ENCODE measurements at regions not wholly inside any gene's neighbourhood (a gene's known extent, or its start where the extent isn't known, plus 50 kb on each side); places are given as distances from the start of the nearest gene placed in this dataset.
"Not testable (repeated sequence)": the region's sequence is repeated elsewhere in the genome, so short reads cannot be mapped to it uniquely, and the experiment has no call there.

GRCh38 chr9:66601472-66601871, 299.1 kb upstream of the ZNF658 start:
- DNase-seq (ENCODE audit: low spot score): not testable (repeated sequence)

DNA sequence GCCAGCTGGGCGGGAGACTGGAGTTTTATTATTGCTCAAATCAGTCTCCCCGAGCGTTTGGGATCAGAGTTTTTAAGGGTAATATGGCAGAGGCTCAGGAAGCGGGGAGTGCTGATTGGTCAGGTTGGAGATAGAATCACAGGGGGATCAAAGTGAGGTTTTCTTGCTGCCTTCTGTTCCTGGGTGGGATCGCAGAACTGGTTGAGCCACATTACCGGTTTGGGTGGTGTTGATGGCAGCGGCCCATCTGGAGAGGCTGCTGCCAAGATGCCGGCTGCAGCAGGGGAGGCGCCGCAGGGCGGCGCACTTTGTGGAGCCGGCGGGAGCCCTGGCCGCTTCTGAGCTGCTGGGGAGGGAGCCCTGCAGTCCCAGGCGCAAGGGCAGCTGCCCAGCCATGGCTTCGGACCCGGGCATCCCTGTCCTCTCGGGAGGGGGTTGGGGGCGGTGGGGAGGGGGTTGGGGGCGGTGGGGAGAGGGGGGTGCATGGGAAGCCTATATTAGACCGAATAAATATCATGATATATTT, 268.9 kb upstream of the ZNF658 start:
- DNase-seq (ENCODE audit: low spot score): not testable (repeated sequence)

- DNase-seq (ENCODE audit: low spot score): not testable (repeated sequence)
Measured at GRCh38 chr9:66647675-66648074, 252.8 kb upstream of the ZNF658 start.

DNA sequence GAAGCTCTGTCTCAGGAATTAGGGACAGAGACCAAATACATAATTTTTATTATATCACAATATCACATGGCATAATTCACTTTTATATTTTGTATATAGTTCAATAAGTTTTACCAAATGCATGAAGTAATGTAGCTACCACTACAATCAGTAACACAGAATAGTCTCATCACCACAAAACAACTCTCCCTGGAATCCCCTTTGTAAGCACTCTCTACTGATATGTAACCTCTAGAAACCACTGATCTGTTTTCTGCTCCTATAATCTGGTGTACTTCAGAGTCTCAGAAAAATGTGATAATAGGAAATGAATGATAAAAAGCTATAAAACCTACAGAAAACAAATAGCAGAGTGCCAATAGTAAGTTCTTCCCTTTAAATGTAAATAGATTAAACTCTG, 210.3 kb upstream of the ZNF658 start:
- not testable (repeated sequence) for DNase-seq (ENCODE audit: low spot score)

DNA sequence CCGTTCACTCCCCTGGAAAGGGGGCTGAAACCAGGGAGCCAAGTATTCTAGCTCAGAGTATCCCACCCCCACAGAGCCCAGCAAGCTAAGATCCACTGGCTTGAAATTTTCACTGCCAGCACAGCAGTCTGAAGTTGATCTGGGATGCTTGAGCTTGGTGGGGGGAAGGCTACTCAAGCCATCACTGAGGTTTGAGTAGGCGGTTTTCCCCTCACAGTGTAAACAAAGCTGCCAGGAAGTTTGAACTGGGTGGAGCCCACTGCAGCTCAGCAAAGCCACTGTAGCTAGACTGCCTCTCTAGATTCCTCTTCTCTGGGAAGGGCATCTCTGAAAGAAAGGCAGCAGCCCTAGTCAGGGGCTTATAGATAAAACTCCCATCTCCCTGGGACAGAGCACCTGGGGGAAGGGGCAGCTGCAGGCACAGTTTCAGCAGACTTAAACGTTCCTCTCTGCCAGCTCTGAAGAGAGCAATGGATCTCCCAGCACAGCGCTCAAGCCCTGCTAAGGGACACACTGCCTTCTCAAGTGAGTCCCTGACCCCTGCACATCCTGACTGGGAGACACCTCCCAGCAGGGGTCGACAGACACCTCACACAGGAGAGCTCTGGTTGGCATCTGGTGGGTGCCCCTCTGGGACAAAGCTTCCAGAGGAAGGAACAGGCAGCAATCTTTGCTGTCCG, 204.8 kb upstream of the ZNF658 start:
- DNase-seq (ENCODE audit: low spot score): not testable (repeated sequence)

DNA sequence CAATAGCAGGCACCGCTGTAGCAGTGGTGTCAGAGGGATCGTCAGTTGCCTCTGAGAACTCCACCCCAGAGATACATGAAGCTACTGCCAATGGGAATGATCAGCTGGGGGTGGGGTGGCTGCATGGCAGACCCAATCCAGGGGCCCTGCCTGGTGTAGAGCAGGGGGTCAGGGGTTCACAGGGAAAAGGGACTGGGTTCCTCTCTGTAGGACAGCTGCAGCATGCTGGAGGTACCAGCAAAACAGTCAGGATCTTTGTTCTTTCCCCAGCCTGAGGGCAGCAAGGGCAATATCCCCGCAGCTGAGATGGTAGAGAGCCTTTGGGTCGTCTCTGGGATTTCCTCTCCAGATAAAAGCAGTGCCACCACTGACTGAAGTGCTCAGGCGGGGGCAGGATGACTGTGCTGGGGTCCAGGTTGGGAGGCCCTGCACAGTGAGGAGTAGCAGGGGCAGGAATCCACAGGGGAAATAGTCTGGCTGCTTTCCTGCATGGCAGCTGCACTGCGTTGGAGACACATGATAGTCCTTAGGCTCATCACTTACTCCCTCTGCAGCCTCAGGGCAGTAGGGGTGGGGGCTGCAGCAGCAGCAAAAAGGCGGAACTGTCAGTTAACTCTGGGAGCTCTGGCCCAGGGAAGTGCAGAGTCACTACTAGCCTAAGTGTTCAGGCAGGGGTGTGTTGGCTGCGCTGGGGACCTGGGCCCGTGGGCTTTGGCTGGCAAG, 203.0 kb upstream of the ZNF658 start:
- not testable (repeated sequence) for DNase-seq (ENCODE audit: low spot score)

DNA sequence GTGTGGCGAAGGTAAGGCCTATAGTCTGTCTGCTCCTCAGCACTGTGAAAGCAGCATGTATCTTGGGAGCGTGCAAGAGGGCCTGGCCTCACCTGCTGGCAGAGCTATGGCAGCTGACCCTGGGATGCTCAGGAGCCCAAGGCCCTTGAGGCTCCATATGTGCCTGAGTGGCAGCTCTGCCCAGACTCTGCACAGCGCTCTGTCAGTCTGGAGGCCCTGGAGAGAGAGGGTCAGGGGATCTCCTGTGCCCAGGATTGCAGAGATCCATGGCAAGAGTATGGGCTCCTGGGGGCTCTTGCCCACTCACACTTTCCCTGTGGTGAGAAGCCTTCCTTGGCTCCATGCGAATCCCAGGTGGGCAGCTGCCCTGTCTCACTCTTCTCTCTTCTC, 202.5 kb upstream of the ZNF658 start:
- DNase-seq (ENCODE audit: low spot score): not testable (repeated sequence)

- DNase-seq (ENCODE audit: low spot score): not testable (repeated sequence)
Measured at GRCh38 chr9:66701411-66702377, 198.8 kb upstream of the ZNF658 start.

DNA sequence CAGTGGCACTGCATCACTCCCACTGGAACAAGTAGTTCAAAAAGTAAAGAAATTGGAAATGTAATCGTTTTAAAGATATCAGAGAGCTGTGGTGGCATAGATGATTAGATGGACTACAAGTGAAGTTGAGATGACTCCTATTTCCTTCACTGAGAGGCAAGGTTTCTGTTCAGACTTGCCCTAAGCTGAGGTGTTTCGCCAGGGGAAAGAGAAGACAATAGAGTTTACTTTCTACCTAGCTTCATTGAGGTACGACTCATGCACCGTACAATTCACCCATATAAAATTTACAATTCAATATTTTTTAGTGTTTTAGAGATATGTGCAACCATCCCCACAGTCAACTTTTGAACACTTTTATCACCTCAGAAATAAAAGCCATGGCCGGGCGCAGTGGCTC, 189.0 kb upstream of the ZNF658 start:
- DNase-seq (ENCODE audit: low spot score): not testable (repeated sequence)

- DNase-seq (ENCODE audit: low spot score): not testable (repeated sequence)
Measured at GRCh38 chr9:66712870-66713269, 187.7 kb upstream of the ZNF658 start.

GRCh38 chr9:66713552-66713951, 187.0 kb upstream of the ZNF658 start:
- not testable (repeated sequence) for DNase-seq (ENCODE audit: low spot score)

DNA sequence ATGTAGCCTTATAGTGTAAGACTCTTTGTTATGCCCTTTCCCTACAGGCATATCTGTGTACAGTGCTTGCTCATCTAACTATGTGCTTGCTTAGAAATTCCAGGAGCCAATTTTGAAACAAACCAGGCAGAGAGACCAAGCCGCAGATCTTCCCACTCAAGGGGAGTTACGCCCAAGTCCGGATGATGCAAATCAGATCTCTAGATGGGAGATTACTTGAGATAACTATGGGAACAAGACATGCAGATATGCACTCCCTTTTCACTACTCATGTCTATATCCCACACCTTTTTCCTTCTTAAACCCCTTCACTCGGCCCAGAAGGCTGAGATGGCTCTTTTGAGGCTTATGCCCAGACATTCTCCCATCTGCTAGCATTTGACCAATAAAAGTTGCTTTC, 179.7 kb upstream of the ZNF658 start:
- DNase-seq (ENCODE audit: low spot score): not testable (repeated sequence)

- DNase-seq (ENCODE audit: low spot score): not testable (repeated sequence)
Measured at GRCh38 chr9:66727540-66727939, 173.0 kb upstream of the ZNF658 start.

GRCh38 chr9:66736686-66737085, 163.8 kb upstream of the ZNF658 start:
- not testable (repeated sequence) for DNase-seq (ENCODE audit: low spot score)

- DNase-seq (ENCODE audit: low spot score): not testable (repeated sequence)
Measured at GRCh38 chr9:66738418-66738817, 162.1 kb upstream of the ZNF658 start.

DNA sequence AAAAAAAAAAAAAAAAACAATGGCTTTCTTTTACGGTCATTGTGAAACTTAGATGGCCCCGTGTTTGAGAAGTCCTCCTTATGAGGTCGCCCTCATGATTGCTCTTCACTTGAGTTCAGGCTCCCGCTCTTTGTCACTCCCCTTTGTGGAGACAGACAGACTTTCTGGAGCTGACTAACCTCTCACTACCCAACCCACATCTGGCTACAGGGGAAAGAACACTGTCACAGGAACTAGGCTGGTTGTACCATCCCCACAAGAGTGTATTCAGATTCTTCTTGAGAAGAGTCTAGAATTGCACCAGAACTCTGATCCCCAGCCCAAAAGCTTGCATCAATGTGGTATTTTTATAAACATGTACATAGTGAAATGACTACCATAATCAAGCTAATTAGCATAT, 160.4 kb upstream of the ZNF658 start:
- DNase-seq (ENCODE audit: low spot score): not testable (repeated sequence)

GRCh38 chr9:66745846-66746245, 154.7 kb upstream of the ZNF658 start:
- DNase-seq (ENCODE audit: low spot score): not testable (repeated sequence)

- DNase-seq (ENCODE audit: low spot score): not testable (repeated sequence)
Measured at GRCh38 chr9:66752324-66752923, 148.1 kb upstream of the ZNF658 start.

DNA sequence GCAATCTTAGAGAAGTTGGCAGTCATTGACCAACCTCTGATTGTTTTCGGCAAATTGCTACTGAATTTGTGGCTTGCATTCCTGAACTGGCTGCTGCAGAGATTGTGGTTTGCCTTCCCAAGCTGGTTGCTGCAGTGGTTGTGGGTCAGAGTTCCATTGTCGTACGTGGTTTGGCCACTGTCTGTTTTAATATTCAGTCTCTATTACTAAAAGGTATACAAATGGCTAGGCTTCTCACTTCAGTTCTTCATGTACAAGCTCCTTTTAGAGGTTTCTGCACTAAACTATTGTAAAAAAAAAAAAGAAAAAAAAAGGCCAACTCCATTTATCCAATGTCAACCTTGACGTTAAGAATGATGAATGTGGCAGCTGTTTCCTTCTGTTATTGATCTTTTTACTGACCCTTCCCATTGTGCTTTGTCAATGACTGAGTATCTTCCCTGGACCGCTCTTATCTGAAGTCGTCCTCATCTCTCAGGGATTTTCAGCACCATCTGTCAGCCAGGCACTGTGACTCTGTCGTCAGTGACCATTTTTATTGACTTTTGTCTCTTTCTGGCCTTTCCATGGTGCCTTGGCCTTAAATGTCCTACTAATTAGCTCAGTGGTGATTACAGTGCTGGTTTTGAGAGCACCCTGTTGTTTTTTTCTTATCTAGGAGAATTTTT, 140.6 kb upstream of the ZNF658 start:
- DNase-seq (ENCODE audit: low spot score): not testable (repeated sequence)

GRCh38 chr9:66764799-66765493, 135.6 kb upstream of the ZNF658 start:
- DNase-seq (ENCODE audit: low spot score): not testable (repeated sequence)

All from left forelimb (tissue), 1 donor.